ENCODE measurements at regions not wholly inside any gene's neighbourhood (a gene's known extent, or its start where the extent isn't known, plus 50 kb on each side); places are given as distances from the start of the nearest gene placed in this dataset.

- TF ChIP-seq ARNTL (CRISPR knock-in tag; IDR thresholded peaks at IDR 0.05; ENCODE audit: borderline replicate concordance, low read depth) (no peak), CREB5 (CRISPR knock-in tag; IDR thresholded peaks at IDR 0.05; ENCODE audit: low read depth) (no peak), ISL1 (CRISPR knock-in tag; IDR thresholded peaks at IDR 0.05) (no peak), GLIS3 (CRISPR knock-in tag; IDR thresholded peaks at IDR 0.05) (no peak), ZNF565 (CRISPR knock-in tag; conservative IDR thresholded peaks at IDR 0.05; ENCODE audit: low read depth) (no peak), RARB (CRISPR knock-in tag; IDR thresholded peaks at IDR 0.05) (no peak), ZC3H10 (CRISPR knock-in tag; IDR thresholded peaks at IDR 0.05) (no peak), CSDC2 (CRISPR knock-in tag; IDR thresholded peaks at IDR 0.05) (no peak), POU6F1 (CRISPR knock-in tag; IDR thresholded peaks at IDR 0.05; ENCODE audit: borderline replicate concordance, low read depth) (no peak), BACH2 (CRISPR knock-in tag; IDR thresholded peaks at IDR 0.05; ENCODE audit: borderline replicate concordance) (no peak), ZFP3 (CRISPR knock-in tag; IDR thresholded peaks at IDR 0.05) (no peak)
Measured at GRCh38 chr3:104275199-104275598, 1091.5 kb upstream of the ALCAM start.

GRCh38 chr3:104279617-104280016 lies 1087.1 kb upstream of the ALCAM start:
- no peak for TF ChIP-seq OSR1 (CRISPR knock-in tag; IDR thresholded peaks at IDR 0.05)
- no peak for TF ChIP-seq PATZ1 (CRISPR knock-in tag; IDR thresholded peaks at IDR 0.05; ENCODE audit: borderline replicate concordance)
- TF ChIP-seq TOX (CRISPR knock-in tag; IDR thresholded peaks at IDR 0.05; ENCODE audit: borderline replicate concordance) = no peak
- TF ChIP-seq ARNTL (CRISPR knock-in tag; IDR thresholded peaks at IDR 0.05; ENCODE audit: borderline replicate concordance, low read depth) = no peak
- no peak for TF ChIP-seq ZNF565 (CRISPR knock-in tag; conservative IDR thresholded peaks at IDR 0.05; ENCODE audit: low read depth)
- TF ChIP-seq GLIS3 (CRISPR knock-in tag; IDR thresholded peaks at IDR 0.05) = no peak
- TF ChIP-seq CSRNP3 (CRISPR knock-in tag; IDR thresholded peaks at IDR 0.05) = no peak
- peak; percentile 22; the same call in 1 of the 3 replicates for ATAC-seq

More at GRCh38 chr3:104275199-104275598, 1091.5 kb upstream of the ALCAM start:
- no peak for ATAC-seq

- TF ChIP-seq ISL1 (CRISPR knock-in tag; IDR thresholded peaks at IDR 0.05) (no peak), ZNF70 (CRISPR knock-in tag; IDR thresholded peaks at IDR 0.05) (no peak), ZC3H10 (CRISPR knock-in tag; IDR thresholded peaks at IDR 0.05) (no peak), ZNF565 (CRISPR knock-in tag; conservative IDR thresholded peaks at IDR 0.05; ENCODE audit: low read depth) (no peak), ZNF8 (CRISPR knock-in tag; IDR thresholded peaks at IDR 0.05) (no peak), CSRNP3 (CRISPR knock-in tag; IDR thresholded peaks at IDR 0.05) (no peak), CSDC2 (CRISPR knock-in tag; IDR thresholded peaks at IDR 0.05) (no peak), ZFP3 (CRISPR knock-in tag; IDR thresholded peaks at IDR 0.05) (no peak), OSR1 (CRISPR knock-in tag; IDR thresholded peaks at IDR 0.05) (no peak), CREB5 (CRISPR knock-in tag; IDR thresholded peaks at IDR 0.05; ENCODE audit: low read depth) (no peak), POU6F1 (CRISPR knock-in tag; IDR thresholded peaks at IDR 0.05; ENCODE audit: borderline replicate concordance, low read depth) (no peak), PATZ1 (CRISPR knock-in tag; IDR thresholded peaks at IDR 0.05; ENCODE audit: borderline replicate concordance) (no peak), RARB (CRISPR knock-in tag; IDR thresholded peaks at IDR 0.05) (no peak), GLIS3 (CRISPR knock-in tag; IDR thresholded peaks at IDR 0.05) (no peak)
- no peak for ATAC-seq
Measured at GRCh38 chr3:104281713-104282112, 1085.0 kb upstream of the ALCAM start.
